Tibial nerve (tissue), 4 donors: ENCODE measurements at regions not wholly inside any gene's neighbourhood (a gene's known extent, or its start where the extent isn't known, plus 50 kb on each side); places are given as distances from the start of the nearest gene placed in this dataset.
"Not testable (repeated sequence)": the region's sequence is repeated elsewhere in the genome, so short reads cannot be mapped to it uniquely, and the experiment has no call there.

Experiments used
- EP300 ChIP-seq, 2 donors: sonication (generic); formaldehyde crosslinking; IDR thresholded peaks; one replicate each; pipeline ENCODE4 v1.6.1; 2017; ENCODE audit warnings: antibody characterized with exemption in 2 of 2, mild to moderate bottlenecking in 1 of 2
- POLR2A ChIP-seq, 2 donors: fragments of 450-650 bp; IDR thresholded peaks; one replicate each; pipeline ENCODE4 v1.6.1; 2017; ENCODE audit warnings: antibody characterized with exemption in 2 of 2, mild to moderate bottlenecking in 2 of 2, moderate library complexity in 2 of 2
- TF ChIP-seq, protein P1 (sequence below), 5 experiments: fragments of 200-600 bp in 3 of 5; fragments of 450-650 bp in 2 of 5; sonication (generic) in 3 of 5; IDR thresholded peaks; one replicate each; pipeline ENCODE4 v1.5.1; 2016 to 2019; ENCODE audit warnings: antibody characterized with exemption in 5 of 5, mild to moderate bottlenecking in 3 of 5, moderate library complexity in 2 of 5

DNA sequence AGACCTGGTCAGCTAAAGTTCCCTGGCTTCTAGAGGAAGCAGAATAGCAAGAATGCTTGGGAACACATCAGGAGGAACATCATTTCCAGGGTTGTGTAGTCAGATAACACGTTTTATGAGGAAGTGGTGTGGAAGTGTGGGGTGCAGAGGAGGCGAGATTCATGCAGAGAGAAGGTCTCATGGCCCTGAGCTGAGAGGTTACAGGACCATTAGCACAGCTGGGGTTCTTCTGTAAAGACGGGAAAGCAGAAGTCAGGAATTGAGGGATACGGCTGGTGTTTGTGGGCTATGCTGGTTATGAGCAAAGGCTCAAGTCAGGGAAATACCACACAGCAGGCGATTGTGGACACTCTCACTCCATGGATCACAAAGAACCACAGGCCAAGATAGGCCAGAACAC is 190.6 kb upstream of the IRF2BP2 start:
- TF ChIP-seq, protein P1, sequence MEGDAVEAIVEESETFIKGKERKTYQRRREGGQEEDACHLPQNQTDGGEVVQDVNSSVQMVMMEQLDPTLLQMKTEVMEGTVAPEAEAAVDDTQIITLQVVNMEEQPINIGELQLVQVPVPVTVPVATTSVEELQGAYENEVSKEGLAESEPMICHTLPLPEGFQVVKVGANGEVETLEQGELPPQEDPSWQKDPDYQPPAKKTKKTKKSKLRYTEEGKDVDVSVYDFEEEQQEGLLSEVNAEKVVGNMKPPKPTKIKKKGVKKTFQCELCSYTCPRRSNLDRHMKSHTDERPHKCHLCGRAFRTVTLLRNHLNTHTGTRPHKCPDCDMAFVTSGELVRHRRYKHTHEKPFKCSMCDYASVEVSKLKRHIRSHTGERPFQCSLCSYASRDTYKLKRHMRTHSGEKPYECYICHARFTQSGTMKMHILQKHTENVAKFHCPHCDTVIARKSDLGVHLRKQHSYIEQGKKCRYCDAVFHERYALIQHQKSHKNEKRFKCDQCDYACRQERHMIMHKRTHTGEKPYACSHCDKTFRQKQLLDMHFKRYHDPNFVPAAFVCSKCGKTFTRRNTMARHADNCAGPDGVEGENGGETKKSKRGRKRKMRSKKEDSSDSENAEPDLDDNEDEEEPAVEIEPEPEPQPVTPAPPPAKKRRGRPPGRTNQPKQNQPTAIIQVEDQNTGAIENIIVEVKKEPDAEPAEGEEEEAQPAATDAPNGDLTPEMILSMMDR (IDR thresholded peaks at IDR 0.05) = not testable (repeated sequence)
- not testable (repeated sequence) for TF ChIP-seq POLR2A, EP300 (IDR thresholded peaks at IDR 0.05)
